Panc1 (cell line): ENCODE measurements at regions not wholly inside any gene's neighbourhood (a gene's known extent, or its start where the extent isn't known, plus 50 kb on each side); places are given as distances from the start of the nearest gene placed in this dataset.

Experiments
- ATAC-seq: fragments of 200-7000 bp; cut with Tn5 transposase; 2 replicates; pipeline ENCODE4 v1.9.1; 2020; ENCODE audit warnings: mild to moderate bottlenecking, moderate library complexity
- BruUV-seq: library from RNA; stranded (reverse); fragments of 400-500 nt; replicated peaks from 2 replicates; lab custom pipeline; 2021; lab: Mats Ljungman, UMichigan
- CTCF ChIA-PET: fragments of 300-600 bp; sonication (Branson Sonifier 250); formaldehyde crosslinking; loops from one replicate; lab custom pipeline; 2022; ENCODE audit warnings: antibody characterized with exemption; lab: Charles Lee
- POLR2A ChIA-PET: fragments of 300-600 bp; sonication (Branson Sonifier 250); formaldehyde crosslinking; loops from one replicate; lab custom pipeline; 2022; ENCODE audit warnings: antibody characterized with exemption; lab: Charles Lee
- DNase-seq: peaks from one replicate; pipeline ENCODE4 v3.0.0-alpha.2; 2010; ENCODE audit warnings: low read depth, low spot score
- H3K27ac ChIP-seq: 2 replicates; pipeline ENCODE4 v1.5.1; 2011; ENCODE audit warnings: mild to moderate bottlenecking, low read length, inconsistent platforms
- H3K27me3 ChIP-seq: fragments of 200-500 bp; sonication (Bioruptor generic); 2 replicates; pipeline ENCODE4 v1.6.0; 2014; ENCODE audit warnings: low read length, inconsistent platforms; ENCODE audit not compliant: control insufficient read depth, insufficient read depth
- H3K36me3 ChIP-seq: fragments of 200-500 bp; sonication (Bioruptor generic); 2 replicates; pipeline ENCODE4 v1.5.1; 2014; ENCODE audit warnings: inconsistent platforms, mild to moderate bottlenecking, low read length, moderate library complexity; ENCODE audit not compliant: control insufficient read depth, insufficient read depth
- H3K4me1 ChIP-seq: 2 replicates; pipeline ENCODE4 v1.5.1; 2011; ENCODE audit warnings: inconsistent platforms, mild to moderate bottlenecking, low read length, moderate library complexity; ENCODE audit not compliant: control insufficient read depth, insufficient read depth
- H3K4me3 ChIP-seq, 2 experiments: 2 replicates each; pipeline ENCODE4 v1.5.1; 2011 to 2012; ENCODE audit warnings: low read depth in 2 of 2, low read length in 2 of 2, mild to moderate bottlenecking in 2 of 2, inconsistent platforms in 1 of 2, moderate library complexity in 1 of 2
- H3K9me3 ChIP-seq: fragments of 200-500 bp; sonication (Bioruptor generic); 2 replicates; pipeline ENCODE4 v1.5.1; 2014; ENCODE audit warnings: low read depth, mild to moderate bottlenecking, inconsistent platforms, low read length, moderate library complexity; ENCODE audit not compliant: control insufficient read depth, insufficient read depth
- POLR2AphosphoS5 ChIP-seq: IDR thresholded peaks from 2 replicates; pipeline ENCODE4 v1.6.1; 2012; ENCODE audit warnings: mild to moderate bottlenecking, low read depth, low read length, moderate library complexity
- SIN3A ChIP-seq: IDR thresholded peaks from 2 replicates; pipeline ENCODE4 v1.6.1; 2012; ENCODE audit warnings: low read depth, mild to moderate bottlenecking, low read length, moderate library complexity, borderline replicate concordance; ENCODE audit not compliant: insufficient read depth
- TCF7L2 ChIP-seq: IDR thresholded peaks from 2 replicates; pipeline ENCODE4 v1.6.1; 2011; ENCODE audit warnings: mild to moderate bottlenecking, low read depth, low read length, inconsistent platforms
- in situ Hi-C: cut with HindIII; loops from 2 replicates; pipeline ENCODE4 v1.10.0; 2016; ENCODE audit warnings: low sequenced_read_pairs, low pct_unique_long_range_greater_than_20kb
- intact Hi-C: fragments of 100-400 bp; cut with micrococcal nuclease; formaldehyde crosslinking; loops from one replicate; pipeline ENCODE4 v1.10.0; 2022; ENCODE audit not compliant: unreplicated experiment
- TF ChIP-seq, protein P1 (sequence below): fragments of 450-650 bp; IDR thresholded peaks from 2 replicates; pipeline ENCODE4 v1.5.1; 2017; ENCODE audit warnings: mild to moderate bottlenecking
- TF ChIP-seq, protein P2 (sequence below), 2 experiments: IDR thresholded peaks; 2 replicates each; pipeline ENCODE4 v1.6.1; 2011 to 2012; ENCODE audit warnings: low read depth in 2 of 2, control low read depth in 1 of 2, low read length in 1 of 2, mild to moderate bottlenecking in 1 of 2, moderate library complexity in 1 of 2; ENCODE audit not compliant: insufficient read depth in 1 of 2

DNA sequence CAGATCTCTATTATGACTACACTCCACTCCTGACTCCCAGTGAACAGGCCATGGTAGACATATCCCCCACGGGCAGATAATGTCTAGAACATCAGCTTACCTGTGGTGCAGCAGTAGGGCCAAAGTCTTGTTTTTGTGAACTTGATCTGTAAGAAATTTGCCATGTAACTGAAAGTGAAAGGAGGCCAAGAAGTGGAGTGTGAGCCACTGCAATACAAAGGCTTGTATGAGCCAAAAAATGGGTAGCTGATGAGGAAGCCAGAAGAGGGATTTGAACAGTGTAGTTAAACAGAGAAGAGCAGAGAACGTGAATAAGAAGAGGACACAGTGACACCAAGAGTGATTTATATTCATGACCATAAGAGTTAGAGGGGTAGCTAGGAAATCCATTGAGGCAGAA is 361.7 kb downstream of the DMRT2 start:
- Histone ChIP-seq H3K9me3 (no peaks in the 10 kb centered on the region), H3K27ac (no peak overlapping the region), H3K4me1 (no peaks in the 10 kb centered on the region), H3K27me3 (no peaks in the 10 kb centered on the region), H3K4me3 (no peak overlapping the region), H3K36me3 (no peaks in the 10 kb centered on the region)
- TF ChIP-seq POLR2AphosphoS5 (no peak), SIN3A (no peak), TCF7L2 (no peak)
- TF ChIP-seq, protein P1, sequence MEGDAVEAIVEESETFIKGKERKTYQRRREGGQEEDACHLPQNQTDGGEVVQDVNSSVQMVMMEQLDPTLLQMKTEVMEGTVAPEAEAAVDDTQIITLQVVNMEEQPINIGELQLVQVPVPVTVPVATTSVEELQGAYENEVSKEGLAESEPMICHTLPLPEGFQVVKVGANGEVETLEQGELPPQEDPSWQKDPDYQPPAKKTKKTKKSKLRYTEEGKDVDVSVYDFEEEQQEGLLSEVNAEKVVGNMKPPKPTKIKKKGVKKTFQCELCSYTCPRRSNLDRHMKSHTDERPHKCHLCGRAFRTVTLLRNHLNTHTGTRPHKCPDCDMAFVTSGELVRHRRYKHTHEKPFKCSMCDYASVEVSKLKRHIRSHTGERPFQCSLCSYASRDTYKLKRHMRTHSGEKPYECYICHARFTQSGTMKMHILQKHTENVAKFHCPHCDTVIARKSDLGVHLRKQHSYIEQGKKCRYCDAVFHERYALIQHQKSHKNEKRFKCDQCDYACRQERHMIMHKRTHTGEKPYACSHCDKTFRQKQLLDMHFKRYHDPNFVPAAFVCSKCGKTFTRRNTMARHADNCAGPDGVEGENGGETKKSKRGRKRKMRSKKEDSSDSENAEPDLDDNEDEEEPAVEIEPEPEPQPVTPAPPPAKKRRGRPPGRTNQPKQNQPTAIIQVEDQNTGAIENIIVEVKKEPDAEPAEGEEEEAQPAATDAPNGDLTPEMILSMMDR: no peak
- TF ChIP-seq, protein P2, sequence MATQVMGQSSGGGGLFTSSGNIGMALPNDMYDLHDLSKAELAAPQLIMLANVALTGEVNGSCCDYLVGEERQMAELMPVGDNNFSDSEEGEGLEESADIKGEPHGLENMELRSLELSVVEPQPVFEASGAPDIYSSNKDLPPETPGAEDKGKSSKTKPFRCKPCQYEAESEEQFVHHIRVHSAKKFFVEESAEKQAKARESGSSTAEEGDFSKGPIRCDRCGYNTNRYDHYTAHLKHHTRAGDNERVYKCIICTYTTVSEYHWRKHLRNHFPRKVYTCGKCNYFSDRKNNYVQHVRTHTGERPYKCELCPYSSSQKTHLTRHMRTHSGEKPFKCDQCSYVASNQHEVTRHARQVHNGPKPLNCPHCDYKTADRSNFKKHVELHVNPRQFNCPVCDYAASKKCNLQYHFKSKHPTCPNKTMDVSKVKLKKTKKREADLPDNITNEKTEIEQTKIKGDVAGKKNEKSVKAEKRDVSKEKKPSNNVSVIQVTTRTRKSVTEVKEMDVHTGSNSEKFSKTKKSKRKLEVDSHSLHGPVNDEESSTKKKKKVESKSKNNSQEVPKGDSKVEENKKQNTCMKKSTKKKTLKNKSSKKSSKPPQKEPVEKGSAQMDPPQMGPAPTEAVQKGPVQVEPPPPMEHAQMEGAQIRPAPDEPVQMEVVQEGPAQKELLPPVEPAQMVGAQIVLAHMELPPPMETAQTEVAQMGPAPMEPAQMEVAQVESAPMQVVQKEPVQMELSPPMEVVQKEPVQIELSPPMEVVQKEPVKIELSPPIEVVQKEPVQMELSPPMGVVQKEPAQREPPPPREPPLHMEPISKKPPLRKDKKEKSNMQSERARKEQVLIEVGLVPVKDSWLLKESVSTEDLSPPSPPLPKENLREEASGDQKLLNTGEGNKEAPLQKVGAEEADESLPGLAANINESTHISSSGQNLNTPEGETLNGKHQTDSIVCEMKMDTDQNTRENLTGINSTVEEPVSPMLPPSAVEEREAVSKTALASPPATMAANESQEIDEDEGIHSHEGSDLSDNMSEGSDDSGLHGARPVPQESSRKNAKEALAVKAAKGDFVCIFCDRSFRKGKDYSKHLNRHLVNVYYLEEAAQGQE (IDR thresholded peaks at IDR 0.05; ENCODE audit: insufficient read depth in 1 of 2, low read depth in 2 of 2, low read length in 1 of 2): no peak
- DNase-seq (no peak), ATAC-seq (no peak)
- ChIA-PET POLR2A (no interaction called here), CTCF (no interaction called here)
- BruUV-seq: no TSS peak
- in situ Hi-C loops (no loop called here), intact Hi-C loops (no loop called here)

DNA sequence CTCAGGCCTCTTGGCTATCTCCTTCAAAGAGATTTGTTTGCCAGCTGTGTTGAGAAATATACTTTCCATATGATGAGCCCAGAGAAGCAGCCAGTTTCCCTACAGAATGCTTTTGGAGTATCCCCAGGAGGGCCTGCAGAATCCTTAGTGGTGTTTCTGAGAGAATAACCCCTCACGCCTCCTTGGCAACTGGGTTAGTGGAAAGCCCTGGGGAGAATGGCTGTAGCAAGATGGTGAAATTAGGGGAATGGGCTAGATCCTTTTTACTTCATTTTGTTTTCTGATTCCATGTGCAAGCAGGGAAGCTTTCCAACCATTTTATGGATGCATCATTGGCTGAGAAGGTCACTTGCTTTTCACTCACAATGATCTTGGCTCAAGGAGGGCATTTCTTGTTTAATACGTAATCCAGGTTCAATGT is 364.6 kb downstream of the DMRT2 start:
- H3K27me3 ChIP-seq: no peaks in the 10 kb centered on the region
- H3K9me3 ChIP-seq: no peaks in the 10 kb centered on the region
- ChIA-PET CTCF (no interaction called here), POLR2A (no interaction called here)
- no peaks in the 10 kb centered on the region for H3K4me1 ChIP-seq
- TF ChIP-seq TCF7L2: no peak
- no peak for DNase-seq
- in situ Hi-C loops: no loop called here
- no TSS peak for BruUV-seq
- no peak for ATAC-seq
- H3K36me3 ChIP-seq: no peaks in the 10 kb centered on the region
- intact Hi-C loops: no loop called here
- no peak overlapping the region for H3K27ac ChIP-seq
- no peak overlapping the region for H3K4me3 ChIP-seq

DNA sequence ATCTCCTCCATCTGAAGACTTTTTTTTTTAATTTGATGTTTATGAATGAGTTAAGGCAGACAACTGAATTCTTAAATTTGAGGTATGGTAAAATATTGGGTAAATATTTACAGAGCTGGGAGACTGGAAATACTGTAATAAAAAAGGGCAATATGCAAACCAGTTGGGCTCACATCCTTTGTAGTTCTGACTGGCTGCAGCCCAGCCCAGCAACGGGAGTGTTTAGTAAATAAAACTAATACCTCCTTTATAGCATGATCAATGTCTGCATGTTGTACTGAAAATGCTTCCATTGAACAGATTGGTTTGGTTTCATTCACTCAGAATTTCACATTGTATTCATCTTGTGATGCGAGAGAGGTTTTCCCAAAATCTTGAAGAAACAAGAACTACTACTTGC is 365.0 kb downstream of the DMRT2 start:
- POLR2A ChIA-PET: no interaction called here
- intact Hi-C loops: no loop called here

More for the DNA sequence above, 365.0 kb downstream of the DMRT2 start:
- Histone ChIP-seq H3K36me3 (no peaks in the 10 kb centered on the region), H3K27me3 (no peaks in the 10 kb centered on the region), H3K27ac (no peak overlapping the region), H3K4me1 (no peaks in the 10 kb centered on the region), H3K4me3 (no peak overlapping the region), H3K9me3 (no peaks in the 10 kb centered on the region)
- no TSS peak for BruUV-seq
- DNase-seq (no peak), ATAC-seq (no peak)
- TF ChIP-seq, protein P2 (IDR thresholded peaks at IDR 0.05; ENCODE audit: insufficient read depth in 1 of 2, low read depth in 2 of 2, low read length in 1 of 2): no peak
- TF ChIP-seq SIN3A: no peak
- no peak for TF ChIP-seq POLR2AphosphoS5
- no peak for TF ChIP-seq TCF7L2
- TF ChIP-seq, protein P1: no peak
- CTCF ChIA-PET: no interaction called here
- in situ Hi-C loops: no loop called here
